Calu3 (cell line): ENCODE measurements at regions not wholly inside any gene's neighbourhood (a gene's known extent, or its start where the extent isn't known, plus 50 kb on each side); places are given as distances from the start of the nearest gene placed in this dataset.

Experiments used
- BruUV-seq: library from RNA; stranded (reverse); fragments of 400-500 nt; replicated peaks from 2 replicates; lab custom pipeline; 2021; lab: Mats Ljungman, UMichigan
- CTCF ChIA-PET: fragments of 300-600 bp; sonication (Branson Sonifier 250); formaldehyde crosslinking; loops from one replicate; lab custom pipeline; 2022; ENCODE audit warnings: antibody characterized with exemption; lab: Charles Lee
- DNase-seq: peaks from one replicate; pipeline ENCODE4 v3.0.0; 2022
- H3K27ac Mint-ChIP-seq: one replicate; pipeline ENCODE4 v1.8.0; 2022; ENCODE audit warnings: mixed read lengths; ENCODE audit not compliant: unreplicated experiment
- H3K27me3 Mint-ChIP-seq: one replicate; pipeline ENCODE4 v1.8.0; 2022; ENCODE audit warnings: mixed read lengths; ENCODE audit not compliant: unreplicated experiment
- H3K36me3 Mint-ChIP-seq: one replicate; pipeline ENCODE4 v1.8.0; 2022; ENCODE audit warnings: mild to moderate bottlenecking, moderate library complexity, mixed read lengths; ENCODE audit not compliant: insufficient read depth, unreplicated experiment
- H3K4me1 Mint-ChIP-seq: one replicate; pipeline ENCODE4 v1.8.0; 2022; ENCODE audit warnings: mild to moderate bottlenecking, low read depth, mixed read lengths; ENCODE audit not compliant: unreplicated experiment
- H3K4me3 Mint-ChIP-seq: one replicate; pipeline ENCODE4 v1.8.0; 2022; ENCODE audit warnings: mild to moderate bottlenecking, low read depth, moderate library complexity, mixed read lengths; ENCODE audit not compliant: unreplicated experiment
- H3K9me3 Mint-ChIP-seq: one replicate; pipeline ENCODE4 v1.8.0; 2022; ENCODE audit warnings: low read depth, mixed read lengths; ENCODE audit not compliant: unreplicated experiment
- CTCF ChIP-seq: fragments of 200-600 bp; IDR thresholded peaks from one replicate; pipeline ENCODE4 v1.8.0; 2022; ENCODE audit warnings: antibody characterized with exemption; ENCODE audit not compliant: unreplicated experiment
- intact Hi-C: fragments of 100-400 bp; cut with micrococcal nuclease; formaldehyde crosslinking; loops from one replicate; pipeline ENCODE4 v1.10.0; 2022; ENCODE audit not compliant: unreplicated experiment

- intact Hi-C loops = no loop called here
- Mint-ChIP-seq H3K27me3 (no peaks in the 10 kb centered on the region), H3K27ac (no peak overlapping the region), H3K4me3 (no peak overlapping the region), H3K36me3 (no peaks in the 10 kb centered on the region), H3K9me3 (peaks cover 5% of the 10 kb centered on the region), H3K4me1 (peaks cover 26% of the 10 kb centered on the region)
- TF ChIP-seq CTCF = no peak
- BruUV-seq = no TSS peak
- no peak for DNase-seq
- CTCF ChIA-PET = no interaction called here
These were observed 78.2 kb upstream of the FAM3C start for GRCh38 chr7:121474301-121474673.

GRCh38 chr7:121473645-121474300, 77.7 kb upstream of the FAM3C start:
- DNase-seq = no peak
- BruUV-seq = no TSS peak
- H3K4me3 Mint-ChIP-seq = no peak overlapping the region
- peaks cover 5% of the 10 kb centered on the region for H3K9me3 Mint-ChIP-seq
- TF ChIP-seq CTCF = no peak
- no peaks in the 10 kb centered on the region for H3K27me3 Mint-ChIP-seq
- no peak overlapping the region for H3K27ac Mint-ChIP-seq
- no peaks in the 10 kb centered on the region for H3K36me3 Mint-ChIP-seq
- CTCF ChIA-PET = interaction anchor here (0.9 to 1.3 kb wide), 2 partner anchors 13 to 46 kb away, joined by 3 read pairs; no protein-coding TSS in a partner anchor
- intact Hi-C loops = no loop called here
- peaks cover 26% of the 10 kb centered on the region for H3K4me1 Mint-ChIP-seq

- DNase-seq = no peak
- no peak for TF ChIP-seq CTCF
- Mint-ChIP-seq H3K4me1 (no peaks in the 10 kb centered on the region), H3K4me3 (no peak overlapping the region), H3K27ac (no peak overlapping the region), H3K36me3 (no peaks in the 10 kb centered on the region), H3K27me3 (no peaks in the 10 kb centered on the region), H3K9me3 (peaks cover 2% of the 10 kb centered on the region)
- no TSS peak for BruUV-seq
- intact Hi-C loops = no loop called here
- CTCF ChIA-PET = interaction anchor here (1.0 kb wide), 1 partner anchor 137 kb away, joined by 3 read pairs; no protein-coding TSS in a partner anchor
These were observed 70.3 kb upstream of the FAM3C start for GRCh38 chr7:121466455-121466854.

- H3K36me3 Mint-ChIP-seq = no peaks in the 10 kb centered on the region
- no peak for TF ChIP-seq CTCF
- no TSS peak for BruUV-seq
- intact Hi-C loops = no loop called here
- no peak overlapping the region for H3K4me3 Mint-ChIP-seq
- no peaks in the 10 kb centered on the region for H3K27me3 Mint-ChIP-seq
- no peak for DNase-seq
- no peaks in the 10 kb centered on the region for H3K9me3 Mint-ChIP-seq
- no peak overlapping the region for H3K27ac Mint-ChIP-seq
- no peaks in the 10 kb centered on the region for H3K4me1 Mint-ChIP-seq
- CTCF ChIA-PET = no interaction called here
These were observed 63.0 kb upstream of the FAM3C start for GRCh38 chr7:121459148-121459547.
